ENCODE measurements at regions not wholly inside any gene's neighbourhood (a gene's known extent, or its start where the extent isn't known, plus 50 kb on each side); places are given as distances from the start of the nearest gene placed in this dataset.

- TF ChIP-seq ZBTB46 (CRISPR knock-in tag; IDR thresholded peaks at IDR 0.05; ENCODE audit: borderline replicate concordance) (0 out of 2 replicates have a peak, but pooled peaks have one; percentile 44), KDM3A (CRISPR knock-in tag; IDR thresholded peaks at IDR 0.05; ENCODE audit: low read depth) (peak; percentile 68; the same call in 1 of the 2 replicates), BCLAF1 (IDR thresholded peaks at IDR 0.05) (no peak), TMF1 (CRISPR knock-in tag; IDR thresholded peaks at IDR 0.05; ENCODE audit: low read depth) (no peak), ONECUT2 (CRISPR knock-in tag; IDR thresholded peaks at IDR 0.05) (0 out of 2 replicates have a peak, but pooled peaks have one; percentile 20), TGIF2 (CRISPR knock-in tag; IDR thresholded peaks at IDR 0.05) (peak; percentile 57; the same call in 1 of the 2 replicates), ZBTB44 (CRISPR knock-in tag; IDR thresholded peaks at IDR 0.05) (no peak), RAD51 (IDR thresholded peaks at IDR 0.05; ENCODE audit: borderline replicate concordance) (no peak), ZNF3 (CRISPR knock-in tag; IDR thresholded peaks at IDR 0.05) (no peak; the same call in 1 of the 2 replicates), IKZF4 (CRISPR knock-in tag; IDR thresholded peaks at IDR 0.05; ENCODE audit: borderline replicate concordance, low read depth, not compliant biosample characterization) (peak; percentile 42), ZNF704 (CRISPR knock-in tag; IDR thresholded peaks at IDR 0.05; ENCODE audit: borderline replicate concordance) (0 out of 2 replicates have a peak, but pooled peaks have one; percentile 68), NAIF1 (CRISPR knock-in tag; IDR thresholded peaks at IDR 0.05; ENCODE audit: borderline replicate concordance) (no peak), REPIN1 (CRISPR knock-in tag; IDR thresholded peaks at IDR 0.05; ENCODE audit: borderline replicate concordance, low read depth) (0 out of 2 replicates have a peak, but pooled peaks have one; percentile 15), SP4 (CRISPR knock-in tag; IDR thresholded peaks at IDR 0.05) (peak; percentile 75; the same call in 1 of the 2 replicates), PHF20 (CRISPR knock-in tag; IDR thresholded peaks at IDR 0.05) (no peak; the same call in 1 of the 2 replicates), ZNF549 (CRISPR knock-in tag; IDR thresholded peaks at IDR 0.05) (no peak), ZNF12 (CRISPR knock-in tag; IDR thresholded peaks at IDR 0.05) (peak; percentile 28; the same call in 1 of the 2 replicates), CREBL2 (CRISPR knock-in tag; IDR thresholded peaks at IDR 0.05; ENCODE audit: borderline replicate concordance) (no peak), STAG1 (CRISPR knock-in tag; IDR thresholded peaks at IDR 0.05) (peak; percentile 61), ZFP36L2 (CRISPR knock-in tag; IDR thresholded peaks at IDR 0.05) (0 out of 2 replicates have a peak, but pooled peaks have one; percentile 30), KLF13 (CRISPR knock-in tag; IDR thresholded peaks at IDR 0.05) (no peak)
These were observed 78.5 kb downstream of the RHOB start (continued) for GRCh38 chr2:20525041-20526035.

Measured in HepG2 (cell line).